Hepatocyte (in vitro differentiated cells): ENCODE measurements at regions not wholly inside any gene's neighbourhood (a gene's known extent, or its start where the extent isn't known, plus 50 kb on each side); places are given as distances from the start of the nearest gene placed in this dataset.

Experiments used
- DNase-seq: peaks from one replicate; pipeline ENCODE4 v3.0.0-alpha.2; 2016; ENCODE audit warnings: low spot score
- H2AFZ ChIP-seq: fragments of 200-600 bp; sonication (generic); 2 replicates; pipeline ENCODE4 v1.6.0; 2016; ENCODE audit warnings: antibody characterized with exemption, mild to moderate bottlenecking
- H3K27ac ChIP-seq: fragments of 200-600 bp; sonication (generic); 2 replicates; pipeline ENCODE4 v1.5.1; 2016; ENCODE audit warnings: mild to moderate bottlenecking
- H3K27me3 ChIP-seq: fragments of 200-600 bp; sonication (generic); 2 replicates; pipeline ENCODE4 v1.6.1; 2016
- H3K36me3 ChIP-seq: fragments of 200-600 bp; sonication (generic); replicated peaks from 2 replicates; pipeline ENCODE4 v1.5.1; 2016; ENCODE audit warnings: low read depth; ENCODE audit not compliant: insufficient read depth
- H3K4me1 ChIP-seq: fragments of 200-600 bp; sonication (generic); 2 replicates; pipeline ENCODE4 v1.5.1; 2016; ENCODE audit warnings: mild to moderate bottlenecking, moderate library complexity; ENCODE audit not compliant: insufficient read depth
- H3K4me2 ChIP-seq: fragments of 200-600 bp; sonication (generic); 2 replicates; pipeline ENCODE4 v1.6.0; 2016
- H3K4me3 ChIP-seq: fragments of 200-600 bp; sonication (generic); 2 replicates; pipeline ENCODE4 v1.5.1; 2016; ENCODE audit warnings: mild to moderate bottlenecking
- H3K79me2 ChIP-seq: fragments of 200-600 bp; sonication (generic); 2 replicates; pipeline ENCODE4 v1.6.0; 2017; ENCODE audit warnings: mild to moderate bottlenecking
- H3K9me2 ChIP-seq: fragments of 200-600 bp; sonication (generic); replicated peaks from 2 replicates; pipeline ENCODE4 v1.6.0; 2017; ENCODE audit warnings: mild to moderate bottlenecking; ENCODE audit not compliant: insufficient read depth
- H3K9me3 ChIP-seq: fragments of 200-600 bp; sonication (generic); 2 replicates; pipeline ENCODE4 v1.5.1; 2016; ENCODE audit warnings: low read depth, mild to moderate bottlenecking
- H4K20me1 ChIP-seq: fragments of 200-600 bp; sonication (generic); 2 replicates; pipeline ENCODE4 v1.6.0; 2016; ENCODE audit warnings: mild to moderate bottlenecking; ENCODE audit not compliant: insufficient read depth, poor library complexity, severe bottlenecking
- CTCF ChIP-seq: fragments of 200-600 bp; sonication (generic); IDR thresholded peaks from 2 replicates; pipeline ENCODE4 v1.5.1; 2016; ENCODE audit warnings: antibody characterized with exemption, mild to moderate bottlenecking; ENCODE audit not compliant: poor library complexity
- EZH2 ChIP-seq: fragments of 200-600 bp; sonication (generic); IDR thresholded peaks from 2 replicates; pipeline ENCODE4 v1.6.1; 2016; ENCODE audit warnings: antibody characterized with exemption, mild to moderate bottlenecking, borderline replicate concordance
- EZH2phosphoT487 ChIP-seq: fragments of 200-600 bp; sonication (generic); IDR thresholded peaks from one replicate; pipeline ENCODE4 v1.6.1; 2018; ENCODE audit warnings: antibody characterized with exemption, mild to moderate bottlenecking, low read depth, moderate library complexity; ENCODE audit not compliant: unreplicated experiment, severe bottlenecking
- WGBS: methylation state at CpG from one replicate; pipeline ENCODE4 v1.1.6; 2016; ENCODE audit warnings: low lambda C conversion rate; ENCODE audit errors: missing lambda C conversion rate; 5-methylcytosine and 5-hydroxymethylcytosine counted together

GRCh38 chrX:147679356-147680005 is 232.2 kb upstream of the FMR1 start:
- Histone ChIP-seq H2AFZ (no peak overlapping the region), H3K4me1 (no peaks in the 10 kb centered on the region), H3K9me2 (no peaks in the 10 kb centered on the region), H3K4me3 (no peak overlapping the region), H3K36me3 (no peaks in the 10 kb centered on the region), H3K79me2 (no peaks in the 10 kb centered on the region), H3K9me3 (no peaks in the 10 kb centered on the region), H3K27me3 (no peaks in the 10 kb centered on the region), H4K20me1 (no peaks in the 10 kb centered on the region), H3K4me2 (no peak overlapping the region), H3K27ac (no peak overlapping the region)
- DNase-seq: no peak
- TF ChIP-seq CTCF (no peak), EZH2 (no peak), EZH2phosphoT487 (no peak)
- 57% methylated on average over 5 of the region's 5 CpGs for WGBS

- 64% methylated on average over 4 of the region's 4 CpGs for WGBS
- Histone ChIP-seq H3K9me3 (no peaks in the 10 kb centered on the region), H3K4me2 (no peak overlapping the region), H2AFZ (no peak overlapping the region), H3K27me3 (no peaks in the 10 kb centered on the region), H4K20me1 (no peaks in the 10 kb centered on the region), H3K27ac (no peak overlapping the region), H3K4me1 (no peaks in the 10 kb centered on the region), H3K36me3 (no peaks in the 10 kb centered on the region), H3K9me2 (no peaks in the 10 kb centered on the region), H3K4me3 (no peak overlapping the region), H3K79me2 (no peaks in the 10 kb centered on the region)
- DNase-seq: no peak
- no peak for TF ChIP-seq CTCF
- TF ChIP-seq EZH2: no peak
- no peak for TF ChIP-seq EZH2phosphoT487
Measured at GRCh38 chrX:147680251-147680650, 231.5 kb upstream of the FMR1 start.

- H3K79me2 ChIP-seq: no peaks in the 10 kb centered on the region
- WGBS: 47% methylated on average over 2 of the region's 2 CpGs
Measured at GRCh38 chrX:147693511-147693910, 218.2 kb upstream of the FMR1 start.

More at GRCh38 chrX:147693511-147693910, 218.2 kb upstream of the FMR1 start:
- Histone ChIP-seq H3K27me3 (no peaks in the 10 kb centered on the region), H3K9me3 (peaks cover 4% of the 10 kb centered on the region), H3K9me2 (no peaks in the 10 kb centered on the region), H3K4me1 (no peaks in the 10 kb centered on the region), H2AFZ (no peak overlapping the region), H4K20me1 (no peaks in the 10 kb centered on the region), H3K4me2 (no peak overlapping the region), H3K27ac (no peak overlapping the region), H3K36me3 (no peaks in the 10 kb centered on the region), H3K4me3 (no peak overlapping the region)
- no peak for DNase-seq
- TF ChIP-seq EZH2phosphoT487: no peak
- TF ChIP-seq EZH2: no peak
- TF ChIP-seq CTCF: no peak
